Uterus (tissue), 2 donors: ENCODE measurements at regions not wholly inside any gene's neighbourhood (a gene's known extent, or its start where the extent isn't known, plus 50 kb on each side); places are given as distances from the start of the nearest gene placed in this dataset.

ENCODE experiments used
- CTCF ChIP-seq, 4 experiments: fragments of 200-600 bp in 2 of 4; fragments of 450-650 bp in 2 of 4; sonication (generic) in 2 of 4; IDR thresholded peaks; one replicate each; pipeline ENCODE4 v1.5.1; 2016 to 2019; ENCODE audit warnings: antibody characterized with exemption in 4 of 4, mild to moderate bottlenecking in 2 of 4, moderate library complexity in 1 of 4
- POLR2A ChIP-seq, 2 donors: fragments of 450-650 bp; IDR thresholded peaks; one replicate each; pipeline ENCODE4 v1.6.1; 2016; ENCODE audit warnings: antibody characterized with exemption in 2 of 2, mild to moderate bottlenecking in 1 of 2, moderate library complexity in 1 of 2

GRCh38 chr16:26598061-26598460, 468.7 kb upstream of the C16orf82 start:
- TF ChIP-seq CTCF (IDR thresholded peaks at IDR 0.05) (no peak), POLR2A (IDR thresholded peaks at IDR 0.05) (no peak)
